ENCODE measurements at regions not wholly inside any gene's neighbourhood (a gene's known extent, or its start where the extent isn't known, plus 50 kb on each side); places are given as distances from the start of the nearest gene placed in this dataset.
"Not testable (repeated sequence)": the region's sequence is repeated elsewhere in the genome, so short reads cannot be mapped to it uniquely, and the experiment has no call there.

DNA sequence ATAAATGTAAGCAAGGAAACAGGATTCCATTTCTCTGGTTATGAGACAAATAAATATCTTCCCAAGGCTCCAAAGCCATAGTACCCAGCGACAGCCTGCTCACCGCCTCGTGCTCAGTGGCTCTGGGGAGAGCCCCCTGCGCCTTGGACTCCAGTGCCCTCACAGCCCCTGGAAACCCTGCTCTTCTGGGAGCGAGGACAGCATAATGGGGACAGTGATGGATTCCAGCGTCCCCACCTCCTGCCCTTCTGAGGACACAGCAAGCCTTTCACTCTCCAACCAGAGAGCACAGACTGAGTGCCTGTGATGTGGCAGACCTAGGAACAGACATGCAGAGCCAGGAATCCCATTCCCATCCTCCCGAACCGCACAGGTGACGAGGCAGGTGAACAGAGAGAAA is 660.8 kb downstream of the TBC1D22A start:
- no peak for DNase-seq

DNA sequence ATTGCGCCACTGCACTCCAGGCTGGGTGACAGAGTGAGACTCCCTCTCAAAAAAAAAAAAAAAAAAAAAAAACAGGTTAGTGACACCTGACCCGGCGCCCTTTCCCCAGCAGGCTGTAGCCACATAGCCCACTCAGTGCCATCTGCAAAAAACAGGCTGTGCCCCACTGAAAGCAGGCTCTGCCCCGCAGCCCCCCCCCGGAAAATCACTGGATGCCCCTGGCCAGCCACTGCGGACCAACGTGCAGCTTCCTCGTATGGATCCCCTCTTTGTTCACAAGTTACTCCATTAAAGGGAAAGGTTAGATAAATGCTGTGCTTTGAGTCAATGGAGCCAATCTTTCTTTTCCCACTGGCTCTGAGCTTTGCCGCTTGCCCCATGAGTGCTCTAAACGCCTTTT is 660.3 kb downstream of the TBC1D22A start:
- DNase-seq = no peak

DNA sequence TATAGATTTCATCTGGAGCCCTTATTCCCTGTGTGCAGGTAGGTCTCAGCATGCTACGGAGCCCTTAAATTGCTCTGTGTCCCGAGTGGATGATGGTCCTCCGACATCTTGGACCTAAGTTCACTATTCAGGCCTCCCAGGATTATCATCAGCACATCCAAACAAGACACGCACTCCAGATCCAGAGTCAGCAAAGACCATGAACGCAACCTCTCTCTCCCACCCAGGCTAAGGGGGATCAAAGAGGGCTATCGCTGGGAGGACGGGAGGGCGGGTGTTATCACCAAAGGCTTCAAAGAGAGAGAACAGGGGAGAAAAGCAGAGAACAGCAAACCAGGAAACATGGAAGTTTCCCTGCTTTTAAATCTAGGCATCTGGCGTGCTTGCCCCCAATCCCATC is 659.4 kb downstream of the TBC1D22A start:
- DNase-seq = no peak

DNA sequence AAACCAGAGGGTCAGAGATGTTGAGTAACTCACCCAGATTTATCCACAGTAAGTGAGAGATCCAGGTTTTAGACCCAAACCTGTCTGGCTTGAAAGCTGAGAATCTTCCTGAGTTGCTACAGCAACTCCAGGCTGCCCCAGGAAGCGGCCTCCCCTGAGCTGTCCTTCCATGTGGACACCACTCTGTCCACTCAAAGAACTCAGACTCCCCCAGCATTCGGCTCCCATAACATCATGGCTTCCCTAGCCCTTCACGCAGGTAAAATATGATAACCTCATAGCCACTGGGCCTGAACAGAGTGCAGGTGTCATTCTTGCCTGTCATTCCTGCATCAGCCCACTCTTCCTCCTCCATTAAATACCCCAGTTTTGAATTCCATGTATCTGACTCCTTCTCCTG is 657.8 kb downstream of the TBC1D22A start:
- DNase-seq = no peak

DNA sequence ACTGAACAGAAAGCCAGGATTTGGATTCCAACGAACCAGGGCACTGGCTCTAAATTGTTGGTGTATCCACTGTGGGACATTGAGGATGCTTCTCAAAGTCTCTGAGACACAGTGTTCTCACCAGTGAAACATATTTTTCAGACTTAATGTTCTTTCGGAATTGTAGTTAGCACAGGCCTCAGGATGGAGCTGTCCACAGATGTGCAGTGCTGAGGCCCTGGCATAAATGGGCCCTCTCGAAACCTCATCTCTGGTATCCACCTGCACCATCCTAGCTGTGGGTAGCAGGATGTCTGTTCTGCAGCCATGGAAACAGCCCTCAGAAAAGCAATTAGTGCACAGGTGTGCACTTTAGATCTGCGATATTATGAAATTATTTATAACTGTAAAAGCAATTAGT is 656.8 kb downstream of the TBC1D22A start:
- no peak for DNase-seq

DNA sequence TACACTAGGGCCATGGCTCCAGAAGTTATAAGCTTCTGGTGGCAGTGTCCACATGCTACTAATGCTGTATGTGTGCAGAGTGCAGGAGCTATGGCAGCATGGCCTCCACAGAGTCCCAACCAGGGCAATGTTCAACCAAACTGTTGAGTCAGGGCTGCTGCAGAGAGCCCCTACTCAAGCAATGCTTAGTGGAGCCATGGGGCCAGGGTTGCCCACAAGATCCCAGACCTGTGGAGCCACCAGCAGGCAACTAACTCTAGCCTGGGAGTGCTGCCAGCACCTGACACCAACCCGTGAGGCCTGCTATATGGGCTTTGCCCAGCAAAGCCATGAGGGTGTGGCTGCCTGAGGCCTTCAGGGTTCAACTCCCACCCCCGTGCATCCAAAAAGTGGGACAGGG is 655.2 kb downstream of the TBC1D22A start:
- no peak for DNase-seq

DNA sequence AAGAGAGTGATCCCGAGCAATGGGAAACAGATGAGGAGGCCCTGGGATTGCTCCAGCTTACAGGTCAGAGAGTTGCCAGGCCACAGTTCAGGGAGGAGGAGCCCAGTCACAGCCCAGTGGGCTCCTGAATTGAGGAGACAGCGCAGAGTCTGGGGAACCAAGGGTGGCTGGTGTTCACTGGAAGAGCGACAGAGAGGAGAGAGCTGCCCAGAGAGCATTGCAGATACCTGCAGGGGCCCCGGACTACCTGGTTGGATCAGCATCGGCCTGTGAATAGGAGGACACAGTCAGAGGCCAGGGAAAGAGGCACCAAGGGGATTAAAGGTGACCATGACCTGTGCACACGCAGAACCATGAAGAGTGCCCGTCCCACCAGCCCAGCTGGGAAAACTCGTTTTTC is 648.6 kb downstream of the TBC1D22A start:
- no peak for DNase-seq

DNA sequence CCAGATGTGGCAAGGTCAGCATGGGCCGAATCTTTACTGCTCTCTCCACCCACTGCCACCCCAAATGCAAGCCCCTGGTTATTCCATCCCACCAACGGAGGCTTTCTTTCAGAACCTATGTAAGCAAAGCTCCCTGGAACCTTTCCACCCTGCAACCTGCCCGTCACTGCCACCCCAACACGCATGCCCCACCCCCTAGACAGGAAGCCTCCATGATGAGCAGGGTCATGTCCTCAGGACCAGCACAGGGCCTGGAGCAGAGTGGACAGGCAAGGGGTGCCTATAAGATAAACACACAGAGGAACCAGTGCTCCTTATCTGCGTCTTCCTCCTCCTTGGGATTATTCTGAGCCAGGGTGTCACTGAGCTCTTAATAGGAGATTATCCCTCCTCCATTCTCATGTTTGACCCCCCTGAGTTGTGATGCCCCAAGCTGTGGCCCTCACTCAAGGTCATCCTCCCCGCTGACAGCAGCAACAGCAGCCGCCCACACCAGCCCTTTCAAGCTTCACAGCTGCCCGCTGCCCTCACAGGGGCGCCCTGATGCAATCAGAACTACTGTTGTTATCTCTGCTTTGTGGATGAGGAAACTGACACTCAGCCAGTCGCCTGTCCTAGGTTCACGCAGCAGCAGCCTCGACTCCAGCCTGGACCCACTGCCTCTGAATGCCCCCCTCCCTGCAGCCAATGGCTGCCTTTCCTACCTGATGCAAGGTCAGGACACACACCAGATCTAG is 647.3 kb downstream of the TBC1D22A start:
- no peak for DNase-seq

DNA sequence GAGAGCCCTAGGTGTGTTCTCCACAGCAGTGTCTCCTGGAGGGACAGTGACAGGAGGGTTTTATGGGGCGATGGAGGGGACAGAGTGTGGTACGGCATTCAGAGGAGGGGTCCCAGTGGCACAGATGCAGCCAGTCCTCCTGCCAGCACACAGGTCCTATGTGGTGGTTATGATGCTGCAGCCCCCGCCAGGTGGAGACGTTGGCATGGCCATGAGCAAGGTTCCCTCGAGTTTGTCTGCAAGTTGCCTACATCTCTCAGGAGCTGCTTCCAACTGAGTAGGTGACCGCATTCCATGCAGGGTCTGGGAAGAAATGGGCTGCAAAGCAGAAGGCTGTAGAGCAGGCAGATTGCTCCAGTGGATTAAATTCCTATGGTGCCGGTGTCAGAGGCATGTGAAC is 646.0 kb downstream of the TBC1D22A start:
- DNase-seq = no peak

DNA sequence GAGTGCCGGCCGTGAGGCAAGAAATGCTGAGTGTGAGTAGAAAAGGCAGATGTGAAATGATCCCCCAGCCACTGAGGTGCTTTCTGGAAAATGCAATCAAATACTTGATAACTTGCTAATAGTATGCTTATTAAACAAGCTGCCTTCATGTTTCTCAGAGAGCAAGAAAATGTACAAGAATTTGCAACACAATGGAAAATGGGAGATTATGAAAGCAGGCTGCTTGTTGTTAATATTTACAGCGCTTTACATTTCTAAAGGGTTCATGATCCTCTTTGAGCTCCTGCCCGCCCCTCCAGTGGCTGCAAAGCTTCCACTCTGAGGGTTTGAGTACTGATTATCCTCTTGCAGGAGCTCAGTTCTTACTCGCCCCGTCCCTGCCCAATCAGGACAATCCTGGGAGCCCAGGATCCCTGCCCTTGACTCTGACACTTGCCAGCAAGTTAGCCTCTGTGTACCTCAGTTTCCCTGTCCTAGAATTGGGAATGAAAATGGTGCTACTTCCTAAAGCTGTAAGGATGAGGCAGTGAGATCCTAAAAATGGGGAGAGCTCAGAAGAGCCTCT is 645.1 kb downstream of the TBC1D22A start:
- DNase-seq = no peak

DNA sequence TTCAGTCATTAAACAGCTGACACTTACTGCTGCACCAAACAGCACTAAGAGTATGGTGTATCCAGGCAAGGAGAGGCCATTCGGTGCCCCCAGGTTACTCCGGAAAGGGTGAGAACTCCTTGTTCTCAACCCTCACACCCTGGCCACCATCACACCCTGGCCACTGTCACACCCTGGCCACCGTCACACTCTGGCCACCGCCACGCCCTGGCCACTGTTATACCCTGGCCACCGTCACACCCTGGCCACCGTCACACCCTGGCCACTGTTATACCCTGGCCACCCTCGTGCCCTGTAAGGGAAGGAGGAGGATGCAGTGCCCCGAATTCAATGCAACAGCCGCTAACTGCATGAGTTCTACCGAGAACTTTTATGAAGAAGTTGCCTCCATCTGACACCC is 644.4 kb downstream of the TBC1D22A start:
- DNase-seq = no peak

DNA sequence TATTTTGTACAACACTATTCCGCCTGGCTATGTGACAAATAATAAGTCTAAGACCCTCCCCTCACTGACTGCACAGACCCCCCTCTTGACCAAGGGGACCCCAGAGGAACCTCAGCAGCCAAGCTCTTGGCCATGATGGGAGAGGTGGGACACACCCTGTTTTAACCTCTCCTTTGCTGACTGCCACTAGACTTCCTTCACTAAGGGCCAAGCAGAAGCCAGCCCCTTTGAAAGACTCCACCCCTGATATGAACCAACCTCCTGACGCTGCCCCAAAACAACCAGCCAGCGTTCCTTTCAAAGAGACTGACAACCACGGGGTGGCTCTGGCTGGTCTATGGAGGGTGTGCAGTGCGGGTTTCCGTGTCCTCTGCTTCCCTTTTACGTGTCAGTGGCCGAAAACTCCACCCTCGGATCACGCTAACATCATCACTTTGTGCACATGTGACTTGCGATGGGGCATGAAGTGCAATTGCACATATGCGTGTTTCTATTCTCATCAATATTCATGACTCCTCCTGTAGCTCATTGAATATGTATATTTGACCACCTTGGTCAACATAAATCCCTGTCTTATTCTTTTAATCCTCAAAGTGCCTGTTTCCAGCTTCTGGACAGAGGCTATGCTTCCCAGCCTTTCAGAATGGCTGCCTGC is 643.9 kb downstream of the TBC1D22A start:
- no peak for DNase-seq

DNA sequence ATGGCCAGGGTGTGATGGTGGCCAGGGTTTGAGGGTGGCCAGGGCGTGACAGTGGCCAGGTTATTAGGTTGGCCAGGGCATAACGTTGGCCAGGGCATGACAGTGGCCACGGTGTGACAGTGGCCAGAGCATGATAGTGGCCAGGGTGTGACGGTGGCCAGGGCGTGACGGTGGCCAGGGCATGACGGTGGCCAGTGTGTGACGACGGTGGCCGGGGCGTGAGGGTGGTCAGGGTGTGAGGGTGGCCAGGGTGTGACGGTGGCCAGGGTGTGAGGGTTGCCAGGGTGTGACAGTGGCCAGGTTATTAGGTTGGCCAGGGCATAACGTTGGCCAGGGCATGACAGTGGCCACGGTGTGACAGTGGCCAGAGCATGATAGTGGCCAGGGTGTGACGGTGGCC is 642.8 kb downstream of the TBC1D22A start:
- not testable (repeated sequence) for DNase-seq

DNA sequence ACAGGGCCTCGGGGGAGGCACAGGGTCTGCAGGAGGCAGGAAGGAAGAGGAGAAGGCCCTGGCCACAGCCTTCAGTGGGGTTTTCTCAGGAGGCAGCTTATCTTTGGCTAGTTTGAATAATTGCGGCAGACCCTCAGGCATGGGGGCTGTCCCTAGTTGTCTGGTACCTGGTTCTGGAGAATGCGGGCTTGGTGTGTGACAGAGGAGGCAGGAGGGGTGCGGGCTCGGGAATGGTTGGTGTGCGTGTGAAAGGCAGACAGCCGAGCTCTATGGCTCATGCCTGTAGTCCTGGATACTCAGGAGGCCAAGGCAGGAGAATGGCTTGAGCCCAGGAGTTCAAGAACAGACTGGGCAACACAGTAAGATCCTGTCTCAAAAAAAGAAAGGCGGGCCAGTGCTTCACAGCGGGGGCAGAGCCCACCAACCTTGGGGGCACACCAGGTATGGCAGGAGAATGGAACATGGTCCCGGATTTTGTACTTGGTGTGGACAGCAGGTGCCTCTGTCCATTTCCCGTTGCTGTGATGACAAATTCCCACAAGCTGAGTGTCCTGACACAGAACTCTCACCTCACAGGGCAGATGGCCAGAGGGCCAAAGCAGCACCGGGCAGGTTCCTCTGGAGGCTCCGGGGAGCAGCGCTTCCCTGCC is 640.6 kb downstream of the TBC1D22A start:
- no peak for DNase-seq

DNA sequence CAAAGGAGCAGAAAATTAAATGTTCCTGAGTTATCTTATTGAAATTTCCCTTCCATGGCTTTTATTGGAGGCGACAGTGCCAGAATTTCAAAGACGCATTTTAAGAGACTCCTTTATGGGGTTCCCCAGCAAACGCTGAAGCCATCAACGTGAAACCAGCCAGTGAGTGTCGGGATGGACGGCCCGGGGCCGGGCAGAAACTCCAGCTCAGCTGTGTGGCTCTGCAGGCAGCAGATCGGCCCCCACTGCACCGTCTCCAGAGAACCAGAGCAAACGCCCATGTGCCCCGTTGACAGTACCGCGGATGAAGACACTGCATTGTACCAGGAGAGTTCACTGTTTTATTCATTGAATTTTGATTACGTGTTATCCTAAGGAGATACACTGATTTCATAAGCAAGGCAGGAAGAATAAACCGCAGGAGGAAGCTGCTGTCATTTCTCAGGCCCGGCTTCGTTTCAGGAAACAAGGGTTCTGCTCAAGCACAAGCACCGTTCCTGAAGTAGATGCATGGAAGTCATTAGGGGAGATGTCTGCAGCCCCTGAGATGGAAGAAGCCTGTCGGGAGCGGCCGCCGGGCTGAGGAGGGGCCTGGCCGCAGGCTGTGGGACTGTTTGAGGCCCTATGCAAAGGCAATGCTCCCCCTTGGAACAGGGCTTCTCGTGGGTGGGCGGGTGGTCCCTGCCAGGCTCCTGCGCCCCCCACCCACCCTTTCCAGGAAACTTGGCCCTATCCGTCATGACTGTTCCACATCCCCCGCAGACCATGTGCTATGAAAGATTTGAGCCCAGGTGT is 639.7 kb downstream of the TBC1D22A start:
- no peak for DNase-seq

DNA sequence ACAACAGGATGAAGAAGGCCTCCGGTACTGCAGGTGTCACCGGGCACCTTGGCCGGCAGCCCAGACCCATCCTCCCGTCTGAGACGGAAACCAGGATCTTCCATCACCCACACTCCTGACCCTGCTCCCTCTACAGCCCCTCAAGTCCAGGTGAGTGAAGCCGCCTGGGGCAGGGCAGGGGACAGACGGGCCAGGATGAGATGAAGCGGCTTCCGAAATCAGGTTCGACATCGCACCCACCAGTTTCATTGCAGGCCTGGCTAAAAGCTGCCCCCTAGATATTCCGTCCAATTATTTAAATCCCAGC is 639.1 kb downstream of the TBC1D22A start:
- DNase-seq = no peak

DNA sequence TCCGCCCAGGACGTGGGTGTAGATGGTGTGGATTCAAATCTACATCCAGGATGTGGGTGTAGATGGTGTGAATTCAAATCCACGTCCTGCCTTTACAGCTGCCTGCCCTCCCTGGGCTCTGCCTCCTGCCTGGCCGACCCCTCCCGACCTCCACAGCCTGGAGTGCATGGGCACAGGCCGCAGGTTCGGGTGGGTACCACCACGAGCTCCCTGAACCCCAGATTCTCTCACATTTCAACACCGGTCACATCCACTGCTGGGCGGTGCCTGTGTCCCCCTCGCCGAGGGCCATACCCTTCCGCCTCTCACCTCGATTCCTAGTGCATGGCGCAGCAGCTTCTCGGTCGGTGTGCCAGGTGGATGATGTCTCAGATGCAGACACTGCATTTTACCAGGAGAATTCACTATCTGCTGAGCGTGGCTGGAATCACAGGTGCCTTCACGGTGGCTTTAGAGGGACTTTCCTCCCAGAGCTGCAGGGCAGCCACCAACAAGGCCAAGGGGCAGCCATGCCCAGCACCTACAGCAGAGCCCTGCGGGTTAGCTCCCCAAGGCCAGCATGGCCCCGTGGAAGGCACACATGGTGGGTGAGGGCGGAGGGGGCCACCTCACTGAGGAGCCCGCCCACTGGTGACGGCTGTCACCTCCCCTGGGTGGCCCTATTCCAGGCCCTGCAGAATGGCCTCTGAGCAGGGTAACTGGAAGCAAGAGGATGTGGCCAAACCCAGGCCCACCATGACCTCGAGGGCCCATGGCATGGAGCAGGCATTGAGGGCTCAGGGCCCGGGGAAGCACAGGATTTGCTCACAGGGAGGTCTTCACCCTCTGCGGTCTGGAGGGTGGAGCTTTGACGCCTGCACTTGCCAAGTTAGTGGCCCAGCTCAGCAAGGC is 638.5 kb downstream of the TBC1D22A start:
- DNase-seq = no peak

DNA sequence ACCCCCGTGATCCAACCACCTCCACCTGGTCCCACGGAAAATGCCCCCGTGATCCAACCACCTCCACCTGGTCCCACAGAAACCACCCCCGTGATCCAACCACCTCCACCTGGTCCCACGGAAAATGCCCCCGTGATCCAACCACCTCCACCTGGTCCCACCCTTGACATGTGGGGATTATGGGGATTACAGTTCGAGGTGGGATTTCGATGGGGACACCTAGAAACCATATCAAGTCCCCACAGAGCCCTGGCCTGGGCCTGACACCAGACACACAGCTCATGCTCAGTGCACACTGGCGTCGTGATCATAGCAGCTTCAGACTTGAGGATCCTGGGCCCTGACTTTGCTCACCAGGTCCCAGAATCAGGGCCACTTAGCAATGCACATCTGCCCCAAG is 637.7 kb downstream of the TBC1D22A start:
- not testable (repeated sequence) for DNase-seq

DNA sequence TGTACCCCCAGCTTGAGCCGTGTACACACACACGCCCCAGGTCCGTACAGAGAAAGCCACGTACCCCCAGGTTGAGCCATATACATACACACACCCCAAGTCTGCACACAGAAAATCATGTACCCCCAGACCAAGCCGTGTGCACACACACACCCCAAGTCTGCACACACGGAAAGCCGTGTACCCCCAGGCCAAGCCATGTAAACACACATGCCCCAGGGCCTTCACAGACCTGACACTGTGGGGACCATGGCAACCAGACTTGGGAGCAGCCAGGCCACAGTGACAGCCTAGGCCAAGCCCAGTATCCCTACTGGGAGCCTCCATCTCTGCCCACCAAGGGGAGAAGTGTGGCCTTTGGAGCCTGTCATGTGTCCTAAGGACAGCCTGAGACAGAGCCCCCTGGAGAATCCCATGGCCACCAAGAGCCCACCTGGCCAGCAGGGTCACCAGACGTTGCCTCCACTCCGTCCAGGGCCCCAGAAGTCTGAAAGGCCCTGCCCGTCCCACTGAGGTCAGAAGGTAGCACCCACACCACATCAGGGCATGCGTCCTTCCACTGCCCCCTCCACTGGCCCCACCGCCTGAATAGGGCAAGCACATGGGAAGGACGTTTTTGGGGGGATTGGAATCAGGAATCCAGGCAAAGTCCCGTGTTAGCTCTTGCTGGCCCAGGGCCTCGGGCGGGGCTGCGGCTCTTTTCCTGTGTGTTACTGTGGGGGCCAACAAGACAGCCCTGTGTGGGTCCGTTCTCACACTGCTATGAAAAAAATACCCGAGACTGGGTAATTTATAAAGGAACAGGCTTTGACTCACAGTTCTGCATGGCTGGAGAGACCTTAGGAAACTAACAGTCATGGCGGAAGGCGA is 636.7 kb downstream of the TBC1D22A start:
- no peak for DNase-seq

DNA sequence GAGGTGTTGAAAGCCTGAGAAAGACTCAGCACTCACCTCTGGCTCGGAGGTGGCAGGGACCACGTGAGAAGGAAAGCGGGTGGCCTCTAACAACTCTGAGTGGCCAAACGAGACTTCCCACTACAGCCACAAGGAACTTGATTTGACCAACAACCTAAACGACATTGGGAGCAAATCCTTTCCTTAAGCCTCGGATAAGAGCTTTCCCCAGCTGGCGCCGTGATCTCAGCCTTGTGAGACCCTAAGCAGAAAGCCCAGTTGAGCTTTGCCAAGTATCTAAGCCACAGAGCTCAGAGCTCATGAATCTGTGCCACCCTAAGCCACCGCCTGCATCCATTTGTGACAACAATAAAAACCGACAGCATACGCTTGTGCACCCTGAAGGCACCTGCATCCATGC is 636.0 kb downstream of the TBC1D22A start:
- no peak for DNase-seq

DNA sequence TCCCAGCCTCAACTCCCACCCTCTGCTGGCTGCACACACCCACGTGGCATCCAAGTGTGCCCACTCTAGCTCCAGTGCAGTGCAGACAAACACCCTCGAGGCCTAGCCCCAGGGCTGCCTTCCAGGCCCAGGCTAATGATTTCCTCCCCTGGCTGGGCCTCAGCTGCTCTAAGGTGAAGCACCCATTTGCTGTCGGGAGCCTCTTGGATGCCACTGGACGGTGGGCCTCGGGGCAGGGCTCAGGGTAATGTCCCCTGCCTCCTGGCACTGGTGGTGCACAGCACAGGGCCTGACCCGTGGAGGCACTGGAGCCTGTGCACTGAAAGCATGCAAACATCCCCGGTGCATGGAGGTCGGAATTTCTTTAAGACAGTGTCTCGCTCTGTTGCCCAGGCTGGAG is 635.2 kb downstream of the TBC1D22A start:
- DNase-seq = no peak
